ENCODE measurements at regions not wholly inside any gene's neighbourhood (a gene's known extent, or its start where the extent isn't known, plus 50 kb on each side); places are given as distances from the start of the nearest gene placed in this dataset.

DNA sequence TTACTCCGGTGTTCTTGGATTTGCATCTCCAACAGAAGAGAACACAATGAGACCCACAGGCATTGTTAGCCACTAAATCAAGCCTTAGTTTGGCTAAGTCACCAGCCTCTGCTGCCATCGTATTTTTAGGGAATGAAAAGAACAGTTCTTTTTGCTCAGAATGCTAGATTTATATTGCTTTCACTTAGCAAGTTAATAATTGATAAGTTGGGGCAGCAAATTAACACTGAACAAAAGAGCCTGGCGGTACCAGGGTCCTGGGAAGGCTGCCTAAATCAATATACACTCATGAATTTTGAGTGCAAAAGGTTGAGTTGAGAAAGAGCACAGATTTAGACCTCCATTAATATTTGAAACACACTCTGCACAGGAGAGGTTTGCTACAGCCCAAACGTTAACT lies 767.7 kb downstream of the TYW1 start:
- no peaks in the 10 kb centered on the region for H3K27me3 ChIP-seq
- DNase-seq = no peak
- no peak for TF ChIP-seq CTCF (IDR thresholded peaks at IDR 0.05; ENCODE audit: low read depth, low read length)
- H3K9me3 ChIP-seq = no peaks in the 10 kb centered on the region
- no peaks in the 10 kb centered on the region for H3K36me3 ChIP-seq
- no peaks in the 10 kb centered on the region for H3K4me1 ChIP-seq
- H3K4me3 ChIP-seq (ENCODE audit: low read depth, low read length) = no peak overlapping the region

GRCh38 chr7:67765481-67766175 lies 769.0 kb downstream of the TYW1 start:
- no peaks in the 10 kb centered on the region for H3K4me1 ChIP-seq
- no peaks in the 10 kb centered on the region for H3K36me3 ChIP-seq
- DNase-seq = no peak
- no peaks in the 10 kb centered on the region for H3K27me3 ChIP-seq
- H3K9me3 ChIP-seq = no peaks in the 10 kb centered on the region
- H3K4me3 ChIP-seq (ENCODE audit: low read depth, low read length) = no peak overlapping the region
- TF ChIP-seq CTCF (IDR thresholded peaks at IDR 0.05; ENCODE audit: low read depth, low read length) = no peak

DNA sequence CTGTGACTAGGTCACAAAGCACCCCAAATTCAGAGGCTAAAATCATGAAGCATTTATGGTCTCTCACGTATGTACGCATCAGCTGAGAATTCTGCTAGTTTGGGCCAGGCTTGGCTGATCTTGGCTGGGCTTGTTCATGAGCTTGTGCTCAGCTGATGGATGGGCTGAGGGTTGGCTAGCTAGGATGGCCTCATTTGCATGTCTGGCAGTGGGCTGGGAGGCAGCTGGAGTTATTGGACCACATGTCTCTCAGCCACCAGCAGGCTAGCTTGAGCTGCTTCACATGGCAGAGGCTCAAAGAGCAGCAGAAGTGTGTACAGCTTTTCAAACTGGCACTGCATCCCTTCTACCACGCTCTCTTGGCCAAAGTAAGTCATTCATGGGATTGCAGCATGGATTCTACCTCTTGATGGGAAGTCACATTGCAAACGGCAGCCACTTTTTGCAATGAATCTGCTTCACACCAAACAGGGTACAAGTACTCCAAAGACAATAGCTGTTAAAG lies 770.3 kb downstream of the TYW1 start:
- no peak for DNase-seq
- no peaks in the 10 kb centered on the region for H3K9me3 ChIP-seq
- no peak overlapping the region for H3K4me3 ChIP-seq (ENCODE audit: low read depth, low read length)
- TF ChIP-seq CTCF (IDR thresholded peaks at IDR 0.05; ENCODE audit: low read depth, low read length) = no peak
- H3K36me3 ChIP-seq = no peaks in the 10 kb centered on the region
- H3K4me1 ChIP-seq = no peaks in the 10 kb centered on the region
- H3K27me3 ChIP-seq = no peaks in the 10 kb centered on the region

DNA sequence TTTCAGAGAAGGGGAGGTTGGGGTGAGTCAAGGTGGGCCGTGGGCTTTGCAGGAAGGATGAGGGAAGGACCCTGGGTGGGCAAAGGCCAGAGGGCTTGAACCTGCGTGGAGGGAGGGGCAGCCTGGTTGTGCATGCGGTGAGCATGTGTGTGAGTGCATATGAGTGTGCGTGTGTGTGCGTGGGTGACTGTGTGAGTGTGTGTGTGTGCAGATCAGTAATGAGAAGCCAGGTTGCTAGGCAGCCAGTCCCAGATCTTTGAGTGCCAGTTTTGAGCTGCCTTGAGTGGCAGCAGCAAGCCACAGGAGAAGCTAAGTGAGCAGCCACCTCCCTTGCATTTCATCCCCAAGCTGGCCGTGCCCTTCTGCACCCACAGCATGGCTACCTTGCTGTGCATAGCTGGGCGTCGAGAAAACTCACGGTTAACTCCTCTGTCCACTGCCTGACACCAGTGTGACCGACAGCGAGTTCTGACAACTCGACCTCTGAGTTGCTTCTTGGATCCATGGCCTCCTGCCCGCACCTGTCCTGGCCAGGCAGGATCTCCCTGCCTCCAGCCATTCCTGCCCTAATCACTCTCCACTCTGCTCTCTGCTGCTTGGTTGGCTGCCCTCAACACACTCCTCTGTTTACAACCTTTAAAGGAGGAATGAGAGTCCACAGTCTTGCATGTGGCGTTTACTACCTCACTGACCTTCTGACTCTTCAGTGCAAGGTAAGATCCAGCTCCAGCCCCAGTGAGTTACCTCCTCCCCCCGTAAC lies 775.4 kb downstream of the TYW1 start:
- H3K4me1 ChIP-seq = no peaks in the 10 kb centered on the region
- no peaks in the 10 kb centered on the region for H3K27me3 ChIP-seq
- no peak for DNase-seq

GRCh38 chr7:67773081-67773480 lies 776.4 kb downstream of the TYW1 start:
- no peak for TF ChIP-seq CTCF (IDR thresholded peaks at IDR 0.05; ENCODE audit: low read depth, low read length)
- Histone ChIP-seq H3K36me3 (no peaks in the 10 kb centered on the region), H3K4me1 (no peaks in the 10 kb centered on the region), H3K4me3 (ENCODE audit: low read depth, low read length) (no peak overlapping the region), H3K27me3 (no peaks in the 10 kb centered on the region), H3K9me3 (no peaks in the 10 kb centered on the region; the same call in 1 of the 2 replicates)
- no peak for DNase-seq

More for the DNA sequence above, 775.4 kb downstream of the TYW1 start:
- TF ChIP-seq CTCF (IDR thresholded peaks at IDR 0.05; ENCODE audit: low read depth, low read length) = no peak
- no peaks in the 10 kb centered on the region for H3K36me3 ChIP-seq
- H3K4me3 ChIP-seq (ENCODE audit: low read depth, low read length) = no peak overlapping the region
- no peaks in the 10 kb centered on the region; the same call in 1 of the 2 replicates for H3K9me3 ChIP-seq

- Histone ChIP-seq H3K4me1 (no peaks in the 10 kb centered on the region), H3K27me3 (no peaks in the 10 kb centered on the region), H3K4me3 (ENCODE audit: low read depth, low read length) (no peak overlapping the region), H3K9me3 (no peaks in the 10 kb centered on the region; the same call in 1 of the 2 replicates), H3K36me3 (no peaks in the 10 kb centered on the region)
- no peak for TF ChIP-seq CTCF (IDR thresholded peaks at IDR 0.05; ENCODE audit: low read depth, low read length)
- DNase-seq = no peak
Measured at GRCh38 chr7:67777119-67777518, 780.5 kb downstream of the TYW1 start.
